ENCODE measurements at regions not wholly inside any gene's neighbourhood (a gene's known extent, or its start where the extent isn't known, plus 50 kb on each side); places are given as distances from the start of the nearest gene placed in this dataset.

GRCh38 chr1:192941722-192942411 lies 117.3 kb downstream of the UCHL5 start:
- DNase-seq (ENCODE audit: low spot score) (no peak), ATAC-seq (ENCODE audit: insufficient number of reproducible peaks, low FRiP score, low read depth) (no peak)
- no peaks in the 10 kb centered on the region for H3K4me1 ChIP-seq (ENCODE audit: control insufficient read depth in 1 of 2, low read depth in 2 of 2)
- no peak overlapping the region for H3K4me3 ChIP-seq
- no peaks in the 10 kb centered on the region for H3K36me3 ChIP-seq
- no peak overlapping the region for H3K27ac ChIP-seq
- H3K9me3 ChIP-seq: no peaks in the 10 kb centered on the region
- H3K27me3 ChIP-seq (replicated peaks; ENCODE audit: insufficient read depth): no peaks in the 10 kb centered on the region
- TF ChIP-seq, protein P1, sequence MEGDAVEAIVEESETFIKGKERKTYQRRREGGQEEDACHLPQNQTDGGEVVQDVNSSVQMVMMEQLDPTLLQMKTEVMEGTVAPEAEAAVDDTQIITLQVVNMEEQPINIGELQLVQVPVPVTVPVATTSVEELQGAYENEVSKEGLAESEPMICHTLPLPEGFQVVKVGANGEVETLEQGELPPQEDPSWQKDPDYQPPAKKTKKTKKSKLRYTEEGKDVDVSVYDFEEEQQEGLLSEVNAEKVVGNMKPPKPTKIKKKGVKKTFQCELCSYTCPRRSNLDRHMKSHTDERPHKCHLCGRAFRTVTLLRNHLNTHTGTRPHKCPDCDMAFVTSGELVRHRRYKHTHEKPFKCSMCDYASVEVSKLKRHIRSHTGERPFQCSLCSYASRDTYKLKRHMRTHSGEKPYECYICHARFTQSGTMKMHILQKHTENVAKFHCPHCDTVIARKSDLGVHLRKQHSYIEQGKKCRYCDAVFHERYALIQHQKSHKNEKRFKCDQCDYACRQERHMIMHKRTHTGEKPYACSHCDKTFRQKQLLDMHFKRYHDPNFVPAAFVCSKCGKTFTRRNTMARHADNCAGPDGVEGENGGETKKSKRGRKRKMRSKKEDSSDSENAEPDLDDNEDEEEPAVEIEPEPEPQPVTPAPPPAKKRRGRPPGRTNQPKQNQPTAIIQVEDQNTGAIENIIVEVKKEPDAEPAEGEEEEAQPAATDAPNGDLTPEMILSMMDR (IDR thresholded peaks at IDR 0.05): no peak

DNA sequence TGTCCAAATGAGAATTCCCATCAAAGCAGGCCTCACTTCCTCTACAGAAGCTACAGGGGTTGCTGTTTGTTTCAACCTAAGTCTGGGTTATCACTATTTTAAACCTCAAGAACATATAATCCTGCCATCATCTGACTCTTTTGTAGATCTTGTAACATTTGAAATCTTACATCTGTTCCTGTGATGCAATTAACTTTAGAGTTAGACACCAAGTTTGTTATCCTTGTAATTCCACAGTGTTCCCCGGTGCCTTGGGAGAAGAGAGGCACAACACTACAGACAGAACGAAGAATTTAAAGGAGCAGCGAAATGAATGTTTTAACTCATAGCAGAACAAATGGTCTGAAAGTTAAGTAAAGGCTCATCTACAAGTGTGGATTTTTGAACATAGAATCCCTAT lies 116.1 kb downstream of the UCHL5 start:
- TF ChIP-seq, protein P1 (IDR thresholded peaks at IDR 0.05): no peak
- DNase-seq (ENCODE audit: low spot score) (no peak), ATAC-seq (ENCODE audit: insufficient number of reproducible peaks, low FRiP score, low read depth) (no peak)
- no peak overlapping the region for H3K27ac ChIP-seq
- H3K9me3 ChIP-seq: no peaks in the 10 kb centered on the region
- H3K27me3 ChIP-seq (replicated peaks; ENCODE audit: insufficient read depth): no peaks in the 10 kb centered on the region
- no peaks in the 10 kb centered on the region for H3K36me3 ChIP-seq
- H3K4me1 ChIP-seq (ENCODE audit: control insufficient read depth in 1 of 2, low read depth in 2 of 2): no peaks in the 10 kb centered on the region
- no peak overlapping the region for H3K4me3 ChIP-seq

DNA sequence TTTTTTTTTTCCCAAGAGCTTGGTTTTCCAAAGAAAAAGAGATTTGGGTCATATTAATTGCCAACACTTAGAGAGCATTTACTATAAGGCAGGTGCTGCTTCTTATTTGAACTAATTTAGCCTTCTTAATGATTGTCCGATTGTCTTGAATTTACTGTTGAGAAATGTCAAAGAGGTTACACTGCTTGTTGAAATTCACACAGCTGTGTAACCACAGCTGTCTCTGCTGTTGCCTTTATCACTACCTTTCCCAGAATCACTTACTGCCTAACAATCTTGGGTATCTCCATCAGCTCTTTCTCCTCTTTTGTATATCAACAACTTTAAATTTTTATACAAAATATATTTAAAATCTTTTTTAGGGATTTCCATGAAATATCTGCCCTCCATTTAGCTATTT lies 115.6 kb downstream of the UCHL5 start:
- Histone ChIP-seq H3K9me3 (no peaks in the 10 kb centered on the region), H3K27ac (no peak overlapping the region), H3K4me3 (no peak overlapping the region), H3K27me3 (replicated peaks; ENCODE audit: insufficient read depth) (no peaks in the 10 kb centered on the region), H3K4me1 (ENCODE audit: control insufficient read depth in 1 of 2, low read depth in 2 of 2) (no peaks in the 10 kb centered on the region), H3K36me3 (no peaks in the 10 kb centered on the region)
- no peak for ATAC-seq (ENCODE audit: insufficient number of reproducible peaks, low FRiP score, low read depth)
- TF ChIP-seq, protein P1 (IDR thresholded peaks at IDR 0.05): no peak
- no peak for DNase-seq (ENCODE audit: low spot score)

DNA sequence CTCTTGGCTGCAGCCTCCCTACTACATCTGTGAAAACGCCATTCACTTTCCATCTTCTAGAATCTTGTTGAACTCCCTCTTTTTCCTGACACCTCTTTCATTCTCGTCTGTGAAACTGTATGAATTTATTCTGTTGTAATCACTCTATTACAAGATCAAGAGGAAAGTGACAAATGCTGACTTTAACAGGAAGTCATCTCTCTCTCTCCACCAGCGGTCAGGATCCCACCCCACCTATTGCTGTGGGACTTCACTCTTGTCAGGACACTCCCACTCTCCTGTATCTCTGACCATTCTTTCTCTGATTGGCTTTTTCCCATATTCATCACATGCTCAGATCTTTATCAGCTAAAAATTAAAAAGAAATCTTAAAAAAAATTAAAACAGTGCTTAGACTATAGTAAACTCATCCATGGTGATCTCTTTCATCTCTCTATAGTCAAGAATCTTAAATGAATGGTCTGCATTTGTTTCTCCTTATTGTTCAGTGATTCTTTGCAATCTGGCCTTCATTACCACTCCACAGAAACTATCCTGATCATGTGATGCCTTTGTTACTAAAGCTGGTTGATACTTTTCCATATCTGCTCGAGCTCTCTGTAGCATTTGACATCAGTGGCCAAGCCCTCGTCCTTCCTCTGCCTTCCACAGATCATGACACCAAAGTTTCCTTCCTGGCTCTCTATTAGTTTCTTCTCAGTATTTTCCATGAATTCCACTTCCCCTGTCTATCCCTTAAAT lies 113.6 kb downstream of the UCHL5 start:
- no peak for DNase-seq (ENCODE audit: low spot score)
- Histone ChIP-seq H3K9me3 (no peaks in the 10 kb centered on the region), H3K27ac (no peak overlapping the region), H3K4me3 (no peak overlapping the region), H3K27me3 (replicated peaks; ENCODE audit: insufficient read depth) (no peaks in the 10 kb centered on the region), H3K4me1 (ENCODE audit: control insufficient read depth in 1 of 2, low read depth in 2 of 2) (no peaks in the 10 kb centered on the region), H3K36me3 (no peaks in the 10 kb centered on the region)
- ATAC-seq (ENCODE audit: insufficient number of reproducible peaks, low FRiP score, low read depth): no peak
- TF ChIP-seq, protein P1 (IDR thresholded peaks at IDR 0.05): no peak

GRCh38 chr1:192949783-192950182 lies 109.4 kb downstream of the UCHL5 start:
- H3K4me3 ChIP-seq: no peak overlapping the region
- H3K9me3 ChIP-seq: no peaks in the 10 kb centered on the region
- TF ChIP-seq, protein P1 (IDR thresholded peaks at IDR 0.05): no peak
- no peaks in the 10 kb centered on the region for H3K27me3 ChIP-seq (replicated peaks; ENCODE audit: insufficient read depth)
- H3K4me1 ChIP-seq (ENCODE audit: control insufficient read depth in 1 of 2, low read depth in 2 of 2): peaks cover 0 to 5% of the 10 kb centered on the region in 2 donors
- no peak overlapping the region for H3K27ac ChIP-seq
- no peak for DNase-seq (ENCODE audit: low spot score)
- no peak for ATAC-seq (ENCODE audit: insufficient number of reproducible peaks, low FRiP score, low read depth)
- H3K36me3 ChIP-seq: no peaks in the 10 kb centered on the region
